ENCODE measurements at regions not wholly inside any gene's neighbourhood (a gene's known extent, or its start where the extent isn't known, plus 50 kb on each side); places are given as distances from the start of the nearest gene placed in this dataset.
"Not testable (repeated sequence)": the region's sequence is repeated elsewhere in the genome, so short reads cannot be mapped to it uniquely, and the experiment has no call there.

DNA sequence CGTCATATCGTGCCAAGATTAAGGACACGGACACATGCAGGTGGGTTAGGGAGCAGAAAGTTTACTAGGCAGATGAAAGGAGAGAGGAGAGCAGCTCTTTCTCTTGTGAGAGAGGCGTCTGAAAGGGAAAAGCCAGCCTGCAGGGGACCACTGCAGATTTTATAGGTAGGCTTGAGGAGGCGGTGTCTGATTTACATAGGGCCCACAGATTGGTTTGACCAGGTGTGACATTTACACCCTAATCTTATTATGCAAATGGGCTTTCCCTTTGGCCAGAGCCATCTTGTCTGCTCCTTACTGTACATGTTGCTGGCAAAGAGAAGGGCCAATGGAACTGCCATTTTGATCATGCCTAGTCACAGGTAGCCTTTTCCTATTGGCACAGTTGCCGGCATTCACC lies 137.2 kb upstream of the TAF11L2 start:
- in situ Hi-C loops (cut with HindIII; ENCODE audit: low pct_ligation_motif_present, low pct_unique_long_range_greater_than_20kb, low sequenced_read_pairs), result no loop called here
- DNase-seq, result no peak

DNA sequence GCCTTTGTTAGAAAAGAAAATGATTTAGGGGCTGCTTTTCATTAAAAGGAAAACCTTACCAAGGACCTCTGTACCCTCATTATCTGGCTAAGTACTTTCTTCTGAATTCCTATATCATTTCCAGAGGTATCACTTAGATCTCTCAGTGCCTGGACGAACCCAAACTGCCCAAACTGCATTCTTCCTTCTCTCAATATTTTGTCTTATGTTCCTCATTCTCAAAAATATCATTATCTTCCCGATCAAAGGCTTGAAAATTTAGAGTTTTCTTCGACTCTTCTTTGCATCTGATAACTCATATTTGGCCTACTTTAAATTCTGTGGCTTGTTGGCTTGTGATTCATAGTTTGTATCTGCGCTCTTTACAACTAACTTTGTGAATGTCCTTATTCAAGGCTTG lies 136.7 kb upstream of the TAF11L2 start:
- no peak for DNase-seq
- in situ Hi-C loops (cut with HindIII; ENCODE audit: low pct_ligation_motif_present, low pct_unique_long_range_greater_than_20kb, low sequenced_read_pairs), result no loop called here

DNA sequence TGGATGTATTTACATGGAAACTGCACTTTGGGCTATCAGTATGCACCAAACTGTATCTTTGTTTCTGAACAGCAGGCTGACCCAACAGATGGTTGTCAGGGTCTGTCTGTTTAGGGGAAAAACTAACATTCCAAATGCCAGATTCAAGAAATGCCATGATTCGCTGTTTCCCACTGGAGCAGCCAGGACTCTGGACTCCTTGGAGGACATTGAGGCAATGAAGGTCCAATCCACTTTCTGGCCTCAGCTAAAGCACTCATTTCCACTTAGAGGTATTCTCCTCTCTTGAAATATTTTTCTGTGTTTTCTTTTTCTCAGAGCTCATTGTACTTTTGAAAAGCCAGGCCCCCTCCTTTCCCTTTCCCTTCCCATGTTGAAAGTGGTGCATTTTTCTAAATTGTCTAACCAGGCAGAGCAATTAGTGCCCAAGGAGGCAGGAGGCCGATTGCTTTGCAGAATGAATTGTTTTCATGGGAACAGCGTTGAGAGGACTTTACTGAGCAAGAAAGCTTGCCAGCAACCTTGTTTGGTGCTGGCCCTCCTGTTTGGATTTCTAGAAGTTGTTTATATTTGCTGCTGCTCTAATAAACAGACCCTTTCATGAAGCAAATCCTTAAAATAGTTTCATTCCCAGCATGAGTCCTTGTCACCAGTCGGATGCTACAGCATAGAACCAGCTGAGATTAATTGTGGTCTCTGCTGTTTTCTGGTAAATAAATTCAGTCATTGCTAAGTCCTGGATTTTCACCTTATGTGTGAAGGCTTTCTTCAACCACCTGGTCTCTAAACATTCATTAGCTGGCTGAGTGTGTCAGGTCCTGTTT lies 132.8 kb upstream of the TAF11L2 start:
- in situ Hi-C loops (cut with HindIII; ENCODE audit: low pct_ligation_motif_present, low pct_unique_long_range_greater_than_20kb, low sequenced_read_pairs), result no loop called here

DNA sequence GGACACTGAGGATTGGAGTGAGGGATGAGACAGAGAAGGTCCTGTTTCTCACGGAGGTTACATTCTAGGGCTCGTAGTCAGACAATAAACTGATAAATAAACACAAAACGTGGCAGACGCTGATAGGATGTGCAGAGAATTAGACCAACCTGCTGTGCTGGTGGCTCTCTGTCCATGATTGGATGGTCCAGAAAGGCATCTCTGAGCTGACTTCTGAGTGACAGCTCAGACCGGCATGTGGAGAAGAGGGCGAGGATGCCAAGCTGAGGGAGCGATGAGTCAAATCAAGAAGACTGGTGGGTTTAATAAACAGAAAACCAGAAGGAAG lies 132.3 kb upstream of the TAF11L2 start:
- no peak for DNase-seq
- in situ Hi-C loops (cut with HindIII; ENCODE audit: low pct_ligation_motif_present, low pct_unique_long_range_greater_than_20kb, low sequenced_read_pairs), result no loop called here

More for the DNA sequence above, 132.8 kb upstream of the TAF11L2 start:
- no peak for DNase-seq

DNA sequence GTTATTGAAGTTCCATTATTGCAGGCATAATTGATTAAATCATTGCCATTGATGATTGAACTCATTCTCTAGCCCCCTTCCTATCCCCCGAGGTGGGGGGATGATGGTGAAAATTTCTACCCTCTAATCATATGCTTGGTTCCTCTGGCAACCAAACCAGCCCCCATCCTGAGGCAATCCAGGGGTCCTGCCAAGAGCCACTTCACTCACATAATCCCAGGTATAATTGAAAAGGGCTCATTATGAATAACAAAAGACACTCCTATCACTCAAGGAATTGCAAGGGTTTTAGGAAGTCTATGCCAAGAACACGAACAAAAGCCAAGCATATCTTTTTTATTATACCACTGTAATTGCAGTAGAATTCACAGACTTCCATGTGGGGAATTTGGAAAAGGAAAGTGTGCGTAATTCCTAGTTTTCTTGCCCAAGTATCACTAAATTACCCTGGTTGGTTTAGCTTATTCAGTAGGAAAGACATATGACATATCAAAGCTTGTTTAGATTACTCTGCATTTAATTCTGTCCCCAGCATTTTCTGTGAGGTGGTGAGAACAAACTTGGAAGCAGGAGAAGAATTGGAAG lies 130.7 kb upstream of the TAF11L2 start:
- no peak for DNase-seq
- in situ Hi-C loops (cut with HindIII; ENCODE audit: low pct_ligation_motif_present, low pct_unique_long_range_greater_than_20kb, low sequenced_read_pairs), result no loop called here

DNA sequence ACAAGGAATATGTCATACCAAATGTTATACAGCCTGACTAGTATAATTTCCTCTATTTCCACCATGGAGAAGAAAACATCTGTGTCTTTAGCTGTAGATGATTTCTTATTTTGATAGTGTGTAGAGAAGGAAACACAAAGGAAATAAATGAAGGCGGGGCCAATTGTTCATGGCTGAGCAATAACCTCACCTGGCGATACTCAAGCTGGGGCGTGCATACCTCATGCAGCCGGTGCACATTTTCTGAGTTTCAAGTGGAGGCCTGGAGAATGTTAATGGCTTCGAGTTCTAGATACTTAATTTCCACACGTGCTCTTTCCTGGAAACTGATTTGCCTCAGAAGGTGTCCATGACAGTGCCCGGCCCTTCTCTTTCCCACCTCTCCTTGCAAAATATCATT lies 127.4 kb upstream of the TAF11L2 start:
- in situ Hi-C loops (cut with HindIII; ENCODE audit: low pct_ligation_motif_present, low pct_unique_long_range_greater_than_20kb, low sequenced_read_pairs), result no loop called here
- DNase-seq, result no peak

DNA sequence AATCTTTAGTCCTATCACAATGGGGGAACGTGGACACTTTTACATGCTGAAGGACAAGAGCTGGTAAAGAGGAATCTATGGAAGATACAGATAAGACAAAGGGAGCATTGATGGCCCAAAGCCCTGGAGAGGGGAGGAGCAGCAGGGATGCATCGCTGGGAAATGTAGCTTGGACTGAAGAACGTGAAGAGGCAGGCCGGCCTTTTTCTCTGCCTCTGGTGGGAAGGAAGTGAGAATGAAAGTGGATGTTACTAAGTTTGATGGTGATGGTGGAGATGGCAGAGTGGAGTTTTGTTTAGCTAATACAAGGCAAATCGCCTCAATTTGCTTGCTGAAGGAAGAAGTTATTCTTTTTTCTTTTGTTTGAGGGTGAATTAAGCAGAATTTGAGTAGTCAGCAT lies 124.6 kb upstream of the TAF11L2 start:
- in situ Hi-C loops (cut with HindIII; ENCODE audit: low pct_ligation_motif_present, low pct_unique_long_range_greater_than_20kb, low sequenced_read_pairs), result no loop called here

DNA sequence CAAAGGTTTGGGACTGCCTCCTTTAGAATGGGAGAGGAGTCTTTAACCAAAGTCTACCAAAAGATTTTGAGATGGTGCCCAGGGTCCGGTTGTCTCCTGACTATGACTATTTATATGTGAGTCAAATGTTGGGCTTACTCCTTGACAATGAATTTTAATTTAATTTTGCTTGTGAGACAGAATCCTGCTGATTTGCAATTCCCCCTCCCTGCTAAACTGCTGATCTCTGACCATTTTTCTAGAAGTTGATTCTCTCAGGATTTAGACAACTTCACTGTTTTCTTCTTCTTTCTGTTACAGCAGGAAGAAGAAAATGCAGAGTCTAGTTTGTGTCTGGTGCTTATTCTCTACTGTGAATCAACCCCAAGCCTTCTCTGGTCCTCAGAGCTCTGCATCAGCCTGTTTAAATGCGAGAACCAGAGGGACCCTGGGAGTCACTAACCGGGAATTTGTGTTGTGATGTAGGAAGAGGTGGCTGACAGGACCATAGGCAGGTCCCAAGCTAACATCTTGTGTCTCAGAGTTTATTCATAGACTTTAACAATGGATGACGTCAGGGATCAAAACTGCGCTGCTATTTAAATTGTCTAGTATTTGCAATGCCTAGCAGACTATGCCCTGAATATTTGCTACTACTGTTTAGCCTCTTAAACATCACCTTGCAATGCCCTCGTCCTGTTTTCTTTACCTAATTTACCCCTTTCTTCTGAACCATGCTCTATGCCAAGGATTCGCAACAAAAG lies 124.0 kb upstream of the TAF11L2 start:
- no peak for DNase-seq
- in situ Hi-C loops (cut with HindIII; ENCODE audit: low pct_ligation_motif_present, low pct_unique_long_range_greater_than_20kb, low sequenced_read_pairs), result no loop called here

More for the DNA sequence above, 124.6 kb upstream of the TAF11L2 start:
- DNase-seq, result no peak

DNA sequence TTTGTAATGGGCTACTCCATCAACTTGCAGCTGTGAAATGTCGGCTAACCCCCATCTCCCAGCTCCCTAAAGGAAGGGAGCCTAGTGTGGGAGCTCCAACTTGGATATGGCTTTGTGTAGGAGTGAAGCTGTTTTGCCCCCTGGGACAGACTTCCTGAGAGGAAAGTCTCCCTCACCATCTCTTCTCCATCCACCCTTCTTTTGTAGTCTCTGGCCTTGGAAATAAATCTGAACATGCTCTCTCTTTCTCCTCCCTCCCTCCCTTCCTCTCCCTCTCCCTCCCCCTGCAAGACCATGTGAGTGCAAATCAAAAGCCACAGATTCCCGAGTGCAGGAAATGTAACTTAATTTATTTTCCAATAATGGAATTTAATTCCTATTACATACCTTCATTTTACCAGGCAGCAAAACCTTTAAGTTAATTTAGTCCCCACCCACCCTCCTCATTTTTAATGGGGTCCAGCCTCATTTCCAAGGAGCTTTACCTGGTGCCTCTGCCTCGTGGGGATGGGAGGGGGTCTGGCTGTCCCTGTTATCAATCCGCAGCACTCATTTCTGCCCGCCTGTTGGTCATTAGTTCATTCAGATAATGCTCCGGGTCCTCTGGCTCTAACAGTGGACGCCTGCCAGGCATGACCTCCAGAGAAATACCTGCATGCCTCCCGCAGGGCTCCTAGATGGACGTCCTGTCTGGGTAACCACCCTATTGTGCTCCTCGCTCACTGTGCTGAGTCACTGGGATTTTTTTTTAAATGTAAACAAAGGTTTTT lies 122.9 kb upstream of the TAF11L2 start:
- DNase-seq, result no peak
- in situ Hi-C loops (cut with HindIII; ENCODE audit: low pct_ligation_motif_present, low pct_unique_long_range_greater_than_20kb, low sequenced_read_pairs), result no loop called here

DNA sequence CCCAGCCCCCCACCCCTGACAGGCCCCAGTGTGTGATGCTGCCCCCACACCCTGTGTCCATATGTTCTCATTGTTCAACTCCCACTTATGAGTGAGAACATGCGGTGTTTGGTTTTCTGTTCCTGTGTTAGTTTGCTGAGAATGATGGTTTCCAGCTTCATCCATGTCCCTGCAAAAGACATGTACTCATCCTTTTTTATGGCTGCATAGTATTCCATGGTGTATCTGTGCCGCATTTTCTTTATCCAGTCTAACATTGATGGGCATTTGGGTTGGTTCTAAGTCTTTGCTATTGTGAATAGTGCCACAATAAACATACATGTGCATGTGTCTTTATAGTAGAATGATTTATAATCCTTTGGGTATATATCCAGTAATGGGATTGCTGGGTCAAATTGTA lies 122.1 kb upstream of the TAF11L2 start:
- in situ Hi-C loops (cut with HindIII; ENCODE audit: low pct_ligation_motif_present, low pct_unique_long_range_greater_than_20kb, low sequenced_read_pairs); DNase-seq: not testable (repeated sequence)

DNA sequence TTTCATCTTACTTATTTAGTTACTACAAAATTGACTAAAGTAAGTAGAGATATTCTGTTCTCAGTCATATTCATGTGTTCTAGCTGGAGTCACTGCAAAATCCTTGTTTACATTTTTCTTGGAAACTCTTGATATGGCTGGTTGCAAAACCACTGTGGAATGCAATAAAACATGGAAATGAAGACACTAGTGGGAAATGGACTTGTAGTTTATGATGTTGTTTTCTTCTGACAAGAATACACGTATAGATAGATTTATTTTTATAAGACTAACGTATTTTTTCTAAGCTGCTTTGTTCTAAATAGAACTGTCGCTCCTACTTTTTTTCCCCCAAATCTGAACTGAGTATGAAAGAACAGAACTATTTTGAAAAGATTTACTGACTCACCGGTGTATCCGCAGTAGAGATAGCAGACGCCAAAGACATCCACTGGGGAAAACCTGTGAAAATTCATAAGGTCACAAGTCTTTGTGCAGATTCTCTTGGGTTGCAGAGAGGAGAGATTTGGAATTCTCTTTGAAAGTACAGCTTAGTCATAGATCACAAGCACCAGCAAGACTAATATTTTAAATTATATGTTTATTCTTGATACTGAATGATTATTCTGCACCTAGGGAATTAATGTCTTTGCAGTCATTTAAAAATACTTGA lies 119.6 kb upstream of the TAF11L2 start:
- in situ Hi-C loops (cut with HindIII; ENCODE audit: low pct_ligation_motif_present, low pct_unique_long_range_greater_than_20kb, low sequenced_read_pairs), result no loop called here
- DNase-seq, result no peak

DNA sequence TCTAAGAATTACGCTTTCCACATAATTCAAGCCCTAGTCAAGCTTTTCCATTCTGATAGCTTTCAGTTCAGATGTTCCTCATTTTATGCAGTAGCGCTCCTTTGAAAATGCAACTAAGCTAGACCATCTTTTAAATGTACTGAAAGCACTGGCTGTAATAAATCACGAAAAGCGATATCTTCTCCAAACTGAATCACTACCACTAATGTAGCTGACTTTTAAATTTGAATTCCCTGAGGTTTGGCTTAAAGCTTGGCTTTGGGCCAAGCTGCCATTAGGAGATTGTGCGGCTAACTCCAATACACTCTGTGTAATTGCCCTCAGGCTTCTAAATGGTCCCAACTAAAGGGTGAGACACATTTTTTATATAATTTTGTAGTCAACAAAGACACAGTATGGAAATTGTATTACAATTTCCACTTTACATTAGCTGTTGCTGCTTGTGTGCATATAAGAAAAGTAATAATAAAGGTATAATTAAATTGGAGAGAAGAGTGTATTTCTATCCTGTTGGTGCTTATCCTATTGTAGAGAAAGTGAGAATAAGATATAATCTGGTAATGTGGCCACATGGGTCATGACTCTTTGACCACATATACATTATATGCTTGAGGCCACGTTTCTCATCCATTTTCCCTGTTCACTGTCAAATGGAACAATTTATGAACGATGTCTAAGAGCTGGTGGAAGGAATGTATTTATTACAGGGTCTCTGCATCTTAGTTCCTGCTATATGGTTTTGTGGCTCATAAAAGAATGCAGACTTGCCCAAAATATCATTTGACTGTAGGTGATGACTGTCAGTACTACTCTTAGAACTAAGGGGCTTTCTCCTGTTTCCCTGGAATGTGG lies 118.7 kb upstream of the TAF11L2 start:
- in situ Hi-C loops (cut with HindIII; ENCODE audit: low pct_ligation_motif_present, low pct_unique_long_range_greater_than_20kb, low sequenced_read_pairs), result no loop called here
- DNase-seq, result no peak

DNA sequence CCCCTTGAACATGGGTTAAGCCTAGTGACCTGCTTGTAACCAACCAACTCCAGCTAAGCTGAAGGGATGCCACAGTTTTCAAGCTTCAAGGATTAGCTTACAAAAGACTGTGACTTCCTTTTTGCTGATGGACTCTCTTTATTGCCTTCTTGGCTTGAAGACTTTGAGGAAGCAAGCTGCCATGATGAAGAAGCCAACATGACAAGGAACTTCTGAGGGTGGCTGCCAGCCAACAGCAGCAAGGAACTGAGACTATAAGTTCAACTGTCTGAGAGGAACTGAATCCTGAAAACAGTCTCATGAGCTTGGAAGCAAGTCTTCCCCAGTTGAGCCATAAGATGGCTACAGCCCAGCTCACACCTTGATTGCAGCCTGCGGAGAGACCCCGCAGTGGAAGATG lies 116.1 kb upstream of the TAF11L2 start:
- no peak for DNase-seq
- in situ Hi-C loops (cut with HindIII; ENCODE audit: low pct_ligation_motif_present, low pct_unique_long_range_greater_than_20kb, low sequenced_read_pairs), result no loop called here

DNA sequence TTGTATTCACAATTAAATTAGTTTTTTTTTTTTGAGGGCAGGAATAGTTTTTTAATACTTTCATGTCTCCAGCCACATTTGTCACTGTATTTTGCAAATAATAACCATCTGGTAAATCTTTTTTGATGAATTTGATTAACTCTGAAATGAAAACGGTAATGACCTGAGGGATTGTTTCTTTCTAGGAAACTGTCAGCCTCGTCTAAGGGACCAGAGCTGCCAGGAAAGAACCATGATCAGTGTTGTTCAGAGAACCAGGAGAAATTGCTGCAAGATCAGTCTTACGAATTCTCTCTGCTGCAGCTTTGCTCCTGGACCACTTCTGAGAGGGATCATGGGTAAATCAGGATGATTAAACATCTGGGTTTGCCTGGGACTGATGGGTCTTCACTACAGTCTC lies 114.5 kb upstream of the TAF11L2 start:
- in situ Hi-C loops (cut with HindIII; ENCODE audit: low pct_ligation_motif_present, low pct_unique_long_range_greater_than_20kb, low sequenced_read_pairs), result no loop called here
- DNase-seq, result no peak

DNA sequence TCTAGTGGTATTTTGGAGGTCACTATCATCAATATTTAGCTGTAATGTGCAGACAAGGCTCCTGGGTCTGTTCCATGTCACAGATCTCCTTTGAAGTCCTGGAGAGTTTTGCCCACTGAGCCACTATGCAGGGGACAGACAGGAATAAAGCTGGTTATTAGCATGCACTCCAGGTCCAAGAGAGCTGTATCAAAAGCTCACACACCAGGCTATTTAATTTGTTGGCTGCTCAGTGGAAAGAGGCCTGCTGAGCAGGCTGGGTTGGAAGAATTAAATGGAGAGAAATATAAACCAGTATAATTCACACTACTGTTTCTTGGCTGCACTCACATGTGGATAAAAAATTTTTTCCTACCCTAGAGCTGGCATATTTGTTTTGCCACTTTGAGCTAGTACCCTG lies 113.8 kb upstream of the TAF11L2 start:
- DNase-seq, result no peak

DNA sequence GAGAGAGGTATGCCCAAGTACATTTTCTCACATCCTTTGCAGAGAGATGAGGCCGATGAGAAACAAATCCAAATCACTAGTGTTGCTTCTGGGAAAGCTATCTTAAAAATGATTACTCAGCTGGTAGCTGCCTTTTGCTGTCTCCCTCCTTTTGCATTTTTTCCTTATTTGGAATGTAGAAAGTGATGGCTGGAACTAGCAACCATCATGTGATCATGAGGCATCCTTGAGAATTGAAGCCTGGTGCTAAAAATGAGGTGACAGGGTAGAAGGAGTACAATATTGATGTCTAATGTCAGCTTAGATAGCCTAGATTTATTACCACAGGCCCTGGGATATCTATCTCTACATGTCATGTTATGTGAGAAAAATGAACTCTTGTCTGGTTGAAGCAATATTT lies 109.3 kb upstream of the TAF11L2 start:
- no peak for DNase-seq
- in situ Hi-C loops (cut with HindIII; ENCODE audit: low pct_ligation_motif_present, low pct_unique_long_range_greater_than_20kb, low sequenced_read_pairs), result no loop called here

More for the DNA sequence above, 113.8 kb upstream of the TAF11L2 start:
- in situ Hi-C loops (cut with HindIII; ENCODE audit: low pct_ligation_motif_present, low pct_unique_long_range_greater_than_20kb, low sequenced_read_pairs), result no loop called here

DNA sequence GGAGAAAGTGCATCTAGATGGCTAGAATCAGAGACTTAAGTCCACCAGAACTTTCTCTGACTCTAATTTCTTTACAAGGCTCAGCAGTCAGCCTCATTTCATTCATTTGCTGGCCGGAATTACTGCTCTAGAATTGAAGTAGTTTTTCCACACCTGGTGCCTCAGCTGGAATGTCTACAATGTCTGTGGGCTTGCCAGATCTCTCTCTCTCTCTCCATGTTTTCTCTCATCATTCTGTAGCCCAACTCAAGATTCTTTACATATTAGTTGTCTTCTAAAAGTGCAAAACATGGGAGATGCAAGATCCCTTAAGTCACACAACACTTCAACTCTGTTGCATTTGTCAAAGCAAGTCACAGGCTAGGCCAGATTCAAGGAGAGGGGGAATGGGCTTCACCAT lies 103.9 kb upstream of the TAF11L2 start:
- in situ Hi-C loops (cut with HindIII; ENCODE audit: low pct_ligation_motif_present, low pct_unique_long_range_greater_than_20kb, low sequenced_read_pairs), result no loop called here

More for the DNA sequence above, 103.9 kb upstream of the TAF11L2 start:
- no peak for DNase-seq

All from ACHN (cell line).